HEK293 (cell line): ENCODE measurements at regions not wholly inside any gene's neighbourhood (a gene's known extent, or its start where the extent isn't known, plus 50 kb on each side); places are given as distances from the start of the nearest gene placed in this dataset.

Experiments used
- CTCF ChIA-PET: fragments of 350-600 bp; formaldehyde crosslinking; extraction: SDS; loops from one replicate; lab custom pipeline; 2021; ENCODE audit warnings: antibody characterized with exemption; lab: Yijun Ruan, JAX
- POLR2A ChIA-PET: fragments of 300-600 bp; formaldehyde crosslinking; extraction: SDS; loops from one replicate; lab custom pipeline; 2020; ENCODE audit warnings: antibody characterized with exemption, inconsistent platforms; lab: Yijun Ruan, JAX
- H3K27ac ChIP-seq: fragments of 200-500 bp; sonication (Bioruptor generic); 2 replicates; pipeline ENCODE4 v1.5.1; 2014; ENCODE audit warnings: low read depth, low read length, control low read depth, inconsistent platforms; ENCODE audit errors: extremely low read depth
- H3K36me3 ChIP-seq, 2 experiments: fragments of 200-500 bp in 1 of 2; sonication (Bioruptor generic) in 1 of 2; 1 replicate in 1 of 2; 2 replicates in 1 of 2; pipeline ENCODE4 v1.5.1; 2014 to 2017; ENCODE audit warnings: inconsistent platforms in 2 of 2, low read length in 2 of 2; ENCODE audit not compliant: control insufficient read depth in 2 of 2, insufficient read depth in 1 of 2
- H3K4me1 ChIP-seq: fragments of 200-500 bp; sonication (Bioruptor generic); 2 replicates; pipeline ENCODE4 v1.5.1; 2014; ENCODE audit warnings: mild to moderate bottlenecking, low read length, inconsistent platforms; ENCODE audit not compliant: control insufficient read depth, insufficient read depth
- H3K4me3 ChIP-seq: 2 replicates; pipeline ENCODE4 v1.5.1; 2011; ENCODE audit warnings: low read depth, mild to moderate bottlenecking, control low read depth, low read length, moderate library complexity
- H3K9me3 ChIP-seq: fragments of 200-500 bp; sonication (Bioruptor generic); 2 replicates; pipeline ENCODE4 v1.5.1; 2014; ENCODE audit warnings: low read depth, low read length, inconsistent platforms; ENCODE audit not compliant: control insufficient read depth, insufficient read depth
- GLI4 ChIP-seq: fragments of 450-650 bp; formaldehyde crosslinking; IDR thresholded peaks from 2 replicates; pipeline ENCODE4 v1.5.1; 2016; ENCODE audit warnings: missing biosample characterization, missing genetic modification characterization
- YY2 ChIP-seq: fragments of 450-650 bp; formaldehyde crosslinking; IDR thresholded peaks from 2 replicates; pipeline ENCODE4 v1.5.1; 2016; ENCODE audit warnings: missing biosample characterization, missing genetic modification characterization
- ZBTB48 ChIP-seq: fragments of 450-650 bp; formaldehyde crosslinking; IDR thresholded peaks from 2 replicates; pipeline ENCODE4 v1.5.1; 2016; ENCODE audit warnings: missing biosample characterization, missing genetic modification characterization
- ZBTB7A ChIP-seq: fragments of 450-650 bp; formaldehyde crosslinking; IDR thresholded peaks from 2 replicates; pipeline ENCODE4 v1.5.1; 2016; ENCODE audit warnings: low read depth, missing biosample characterization, missing genetic modification characterization
- ZFP37 ChIP-seq: fragments of 450-650 bp; formaldehyde crosslinking; IDR thresholded peaks from 2 replicates; pipeline ENCODE4 v1.5.1; 2016; ENCODE audit warnings: missing biosample characterization, missing genetic modification characterization
- ZNF433 ChIP-seq: fragments of 450-650 bp; formaldehyde crosslinking; IDR thresholded peaks from 2 replicates; pipeline ENCODE4 v1.5.1; 2016; ENCODE audit warnings: missing biosample characterization, missing genetic modification characterization, low read depth
- ZNF48 ChIP-seq: fragments of 450-650 bp; formaldehyde crosslinking; IDR thresholded peaks from 2 replicates; pipeline ENCODE4 v1.5.1; 2016; ENCODE audit warnings: missing biosample characterization, missing genetic modification characterization
- ZNF510 ChIP-seq: fragments of 450-650 bp; formaldehyde crosslinking; IDR thresholded peaks from 2 replicates; pipeline ENCODE4 v1.5.1; 2018; ENCODE audit warnings: mild to moderate bottlenecking, missing genetic modification characterization, missing biosample characterization; ENCODE audit not compliant: insufficient replicate concordance
- ZNF585B ChIP-seq: fragments of 450-650 bp; formaldehyde crosslinking; IDR thresholded peaks from 2 replicates; pipeline ENCODE4 v1.5.1; 2016; ENCODE audit warnings: missing biosample characterization, missing genetic modification characterization
- ZNF785 ChIP-seq: fragments of 450-650 bp; formaldehyde crosslinking; IDR thresholded peaks from 2 replicates; pipeline ENCODE4 v1.5.1; 2016; ENCODE audit warnings: missing biosample characterization, missing genetic modification characterization
- ZNF837 ChIP-seq: fragments of 450-650 bp; formaldehyde crosslinking; IDR thresholded peaks from 2 replicates; pipeline ENCODE4 v1.5.1; 2016; ENCODE audit warnings: missing biosample characterization, missing genetic modification characterization
- TF ChIP-seq, protein P1 (sequence below): fragments of 450-650 bp; formaldehyde crosslinking; IDR thresholded peaks from 2 replicates; pipeline ENCODE4 v1.5.1; 2016; ENCODE audit warnings: missing biosample characterization, missing genetic modification characterization
- TF ChIP-seq, protein P2 (sequence below): fragments of 450-650 bp; formaldehyde crosslinking; IDR thresholded peaks from 2 replicates; pipeline ENCODE4 v1.5.1; 2016; ENCODE audit warnings: missing biosample characterization, missing genetic modification characterization
- TF ChIP-seq, protein P3 (sequence below): fragments of 450-650 bp; formaldehyde crosslinking; IDR thresholded peaks from 2 replicates; pipeline ENCODE4 v1.5.1; 2016; ENCODE audit warnings: missing biosample characterization, missing genetic modification characterization
- TF ChIP-seq, protein P4 (sequence below): fragments of 450-650 bp; formaldehyde crosslinking; IDR thresholded peaks from 2 replicates; pipeline ENCODE4 v1.5.1; 2016; ENCODE audit warnings: missing biosample characterization, missing genetic modification characterization
- TF ChIP-seq, protein P5 (sequence below): fragments of 450-650 bp; formaldehyde crosslinking; IDR thresholded peaks from 2 replicates; pipeline ENCODE4 v1.5.1; 2016; ENCODE audit warnings: missing biosample characterization, missing genetic modification characterization
- TF ChIP-seq, protein P6 (sequence below): fragments of 450-650 bp; formaldehyde crosslinking; IDR thresholded peaks from 2 replicates; pipeline ENCODE4 v1.5.1; 2016; ENCODE audit warnings: missing biosample characterization, missing genetic modification characterization
- TF ChIP-seq, protein P7 (sequence below): fragments of 450-650 bp; formaldehyde crosslinking; IDR thresholded peaks from 2 replicates; pipeline ENCODE4 v1.5.1; 2017; ENCODE audit warnings: missing biosample characterization, missing genetic modification characterization

DNA sequence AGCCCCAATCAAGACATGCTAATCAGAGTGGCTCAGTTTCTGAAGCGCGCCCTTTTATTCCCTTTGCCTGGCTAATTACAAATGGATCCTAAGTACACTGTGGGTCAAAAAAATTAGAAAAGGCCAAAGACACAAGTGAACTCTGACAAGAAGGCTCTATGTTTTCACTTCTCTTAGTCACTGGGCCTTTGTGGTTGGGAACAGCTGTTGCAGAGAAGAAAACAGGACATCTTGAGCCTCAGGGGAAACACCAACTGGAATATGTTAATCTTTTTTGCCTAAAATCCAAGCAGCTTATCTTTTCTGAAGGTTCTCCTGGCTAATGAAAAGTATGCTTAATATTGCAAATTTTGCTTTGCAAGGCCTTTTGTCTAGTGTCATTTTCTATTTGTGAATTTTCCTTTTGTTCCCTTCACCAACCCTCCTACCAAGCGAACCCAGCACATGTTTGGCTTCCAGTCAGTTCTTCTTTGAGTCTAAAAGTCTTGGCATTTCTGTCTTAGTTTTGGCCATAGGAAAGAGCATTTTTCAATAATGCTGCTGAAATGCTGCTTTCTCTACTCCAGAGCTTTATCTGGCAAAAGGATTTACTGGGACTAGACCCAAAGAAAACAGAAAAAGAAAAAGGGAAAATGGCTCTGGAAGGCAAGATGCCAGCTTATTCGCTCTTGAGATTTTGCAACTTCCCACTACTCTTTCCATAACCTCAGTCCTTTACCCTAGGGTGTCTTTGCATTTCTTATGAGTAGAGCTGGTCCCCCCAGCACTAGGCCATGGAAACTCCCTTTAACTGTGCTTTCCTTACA lies 440.2 kb upstream of the ST6GAL2 start (continued):
- TF ChIP-seq, protein P1, sequence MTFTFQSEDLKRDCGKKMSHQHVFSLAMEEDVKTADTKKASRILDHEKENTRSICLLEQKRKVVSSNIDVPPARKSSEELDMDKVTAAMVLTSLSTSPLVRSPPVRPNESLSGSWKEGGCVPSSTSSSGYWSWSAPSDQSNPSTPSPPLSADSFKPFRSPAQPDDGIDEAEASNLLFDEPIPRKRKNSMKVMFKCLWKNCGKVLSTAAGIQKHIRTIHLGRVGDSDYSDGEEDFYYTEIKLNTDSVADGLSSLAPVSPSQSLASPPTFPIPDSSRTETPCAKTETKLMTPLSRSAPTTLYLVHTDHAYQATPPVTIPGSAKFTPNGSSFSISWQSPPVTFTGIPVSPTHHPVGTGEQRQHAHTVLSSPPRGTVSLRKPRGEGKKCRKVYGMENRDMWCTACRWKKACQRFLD (tag by site-specific recombination) = no peak
- TF ChIP-seq ZNF48 (tag by site-specific recombination) = no peak

DNA sequence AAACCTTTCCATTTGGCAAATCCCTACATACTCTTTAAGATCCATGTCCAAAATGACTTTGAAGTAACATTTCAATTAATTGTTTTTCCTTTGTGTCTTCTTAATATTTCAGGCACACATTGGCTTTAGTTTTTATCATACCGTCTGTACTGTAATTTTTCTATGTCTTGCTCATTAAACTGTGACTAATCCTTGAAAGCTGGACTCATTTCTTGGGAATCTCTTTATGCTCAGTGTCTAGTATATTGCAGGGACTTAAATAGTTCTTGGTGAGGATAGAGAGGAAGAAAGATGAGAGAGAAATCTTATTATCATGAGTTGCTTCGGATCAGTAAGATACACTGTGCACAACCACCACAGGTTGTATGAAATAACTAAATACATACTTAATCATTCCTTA lies 448.3 kb upstream of the ST6GAL2 start:
- H3K9me3 ChIP-seq = no peaks in the 10 kb centered on the region
- ChIA-PET CTCF (no interaction called here), POLR2A (no interaction called here)
- no peak overlapping the region for H3K27ac ChIP-seq
- H3K4me3 ChIP-seq = no peak overlapping the region
- no peak for TF ChIP-seq ZNF510 (tag by site-specific recombination)
- TF ChIP-seq YY2 = no peak
- H3K4me1 ChIP-seq = no peaks in the 10 kb centered on the region
- no peaks in the 10 kb centered on the region for H3K36me3 ChIP-seq

DNA sequence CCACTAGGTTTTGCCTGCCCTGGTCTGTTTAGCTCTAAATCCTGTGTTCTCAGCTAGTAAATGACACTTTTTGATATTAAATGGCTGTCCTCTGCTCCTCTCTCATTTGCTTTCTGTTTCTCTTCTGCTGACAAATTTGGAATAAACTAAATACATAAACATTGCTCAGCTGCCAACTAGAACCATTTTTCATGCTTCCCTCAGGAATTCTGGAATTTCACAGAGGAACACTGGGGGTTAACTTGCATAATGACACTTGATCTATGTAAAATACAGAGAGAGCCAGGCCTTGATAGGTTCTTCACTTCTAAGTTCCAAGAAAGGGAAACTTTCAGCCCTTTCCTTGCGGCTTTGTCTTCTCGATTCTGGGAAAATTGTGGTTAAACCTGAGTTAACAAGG lies 450.6 kb upstream of the ST6GAL2 start:
- CTCF ChIA-PET = no interaction called here
- Histone ChIP-seq H3K4me1 (no peaks in the 10 kb centered on the region), H3K27ac (no peak overlapping the region), H3K4me3 (no peak overlapping the region), H3K36me3 (no peaks in the 10 kb centered on the region), H3K9me3 (no peaks in the 10 kb centered on the region)
- POLR2A ChIA-PET = no interaction called here
- TF ChIP-seq, protein P2, sequence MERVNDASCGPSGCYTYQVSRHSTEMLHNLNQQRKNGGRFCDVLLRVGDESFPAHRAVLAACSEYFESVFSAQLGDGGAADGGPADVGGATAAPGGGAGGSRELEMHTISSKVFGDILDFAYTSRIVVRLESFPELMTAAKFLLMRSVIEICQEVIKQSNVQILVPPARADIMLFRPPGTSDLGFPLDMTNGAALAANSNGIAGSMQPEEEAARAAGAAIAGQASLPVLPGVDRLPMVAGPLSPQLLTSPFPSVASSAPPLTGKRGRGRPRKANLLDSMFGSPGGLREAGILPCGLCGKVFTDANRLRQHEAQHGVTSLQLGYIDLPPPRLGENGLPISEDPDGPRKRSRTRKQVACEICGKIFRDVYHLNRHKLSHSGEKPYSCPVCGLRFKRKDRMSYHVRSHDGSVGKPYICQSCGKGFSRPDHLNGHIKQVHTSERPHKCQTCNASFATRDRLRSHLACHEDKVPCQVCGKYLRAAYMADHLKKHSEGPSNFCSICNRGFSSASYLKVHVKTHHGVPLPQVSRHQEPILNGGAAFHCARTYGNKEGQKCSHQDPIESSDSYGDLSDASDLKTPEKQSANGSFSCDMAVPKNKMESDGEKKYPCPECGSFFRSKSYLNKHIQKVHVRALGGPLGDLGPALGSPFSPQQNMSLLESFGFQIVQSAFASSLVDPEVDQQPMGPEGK = no peak
- TF ChIP-seq ZBTB7A (tag by site-specific recombination) (no peak), ZBTB48 (tag by site-specific recombination) (no peak), ZNF785 (tag by site-specific recombination) (no peak), ZNF48 (tag by site-specific recombination) (no peak), ZNF837 (tag by site-specific recombination) (no peak), ZNF433 (tag by site-specific recombination) (no peak), GLI4 (tag by site-specific recombination) (no peak), ZNF585B (tag by site-specific recombination) (no peak), ZFP37 (no peak)
- TF ChIP-seq, protein P3, sequence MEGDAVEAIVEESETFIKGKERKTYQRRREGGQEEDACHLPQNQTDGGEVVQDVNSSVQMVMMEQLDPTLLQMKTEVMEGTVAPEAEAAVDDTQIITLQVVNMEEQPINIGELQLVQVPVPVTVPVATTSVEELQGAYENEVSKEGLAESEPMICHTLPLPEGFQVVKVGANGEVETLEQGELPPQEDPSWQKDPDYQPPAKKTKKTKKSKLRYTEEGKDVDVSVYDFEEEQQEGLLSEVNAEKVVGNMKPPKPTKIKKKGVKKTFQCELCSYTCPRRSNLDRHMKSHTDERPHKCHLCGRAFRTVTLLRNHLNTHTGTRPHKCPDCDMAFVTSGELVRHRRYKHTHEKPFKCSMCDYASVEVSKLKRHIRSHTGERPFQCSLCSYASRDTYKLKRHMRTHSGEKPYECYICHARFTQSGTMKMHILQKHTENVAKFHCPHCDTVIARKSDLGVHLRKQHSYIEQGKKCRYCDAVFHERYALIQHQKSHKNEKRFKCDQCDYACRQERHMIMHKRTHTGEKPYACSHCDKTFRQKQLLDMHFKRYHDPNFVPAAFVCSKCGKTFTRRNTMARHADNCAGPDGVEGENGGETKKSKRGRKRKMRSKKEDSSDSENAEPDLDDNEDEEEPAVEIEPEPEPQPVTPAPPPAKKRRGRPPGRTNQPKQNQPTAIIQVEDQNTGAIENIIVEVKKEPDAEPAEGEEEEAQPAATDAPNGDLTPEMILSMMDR (tag by site-specific recombination) = no peak
- TF ChIP-seq, protein P4, sequence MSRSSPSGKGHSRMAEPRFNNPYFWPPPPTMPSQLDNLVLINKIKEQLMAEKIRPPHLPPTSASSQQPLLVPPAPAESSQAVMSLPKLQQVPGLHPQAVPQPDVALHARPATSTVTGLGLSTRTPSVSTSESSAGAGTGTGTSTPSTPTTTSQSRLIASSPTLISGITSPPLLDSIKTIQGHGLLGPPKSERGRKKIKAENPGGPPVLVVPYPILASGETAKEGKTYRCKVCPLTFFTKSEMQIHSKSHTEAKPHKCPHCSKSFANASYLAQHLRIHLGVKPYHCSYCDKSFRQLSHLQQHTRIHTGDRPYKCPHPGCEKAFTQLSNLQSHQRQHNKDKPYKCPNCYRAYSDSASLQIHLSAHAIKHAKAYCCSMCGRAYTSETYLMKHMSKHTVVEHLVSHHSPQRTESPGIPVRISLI (tag by site-specific recombination) = no peak
- TF ChIP-seq, protein P5, sequence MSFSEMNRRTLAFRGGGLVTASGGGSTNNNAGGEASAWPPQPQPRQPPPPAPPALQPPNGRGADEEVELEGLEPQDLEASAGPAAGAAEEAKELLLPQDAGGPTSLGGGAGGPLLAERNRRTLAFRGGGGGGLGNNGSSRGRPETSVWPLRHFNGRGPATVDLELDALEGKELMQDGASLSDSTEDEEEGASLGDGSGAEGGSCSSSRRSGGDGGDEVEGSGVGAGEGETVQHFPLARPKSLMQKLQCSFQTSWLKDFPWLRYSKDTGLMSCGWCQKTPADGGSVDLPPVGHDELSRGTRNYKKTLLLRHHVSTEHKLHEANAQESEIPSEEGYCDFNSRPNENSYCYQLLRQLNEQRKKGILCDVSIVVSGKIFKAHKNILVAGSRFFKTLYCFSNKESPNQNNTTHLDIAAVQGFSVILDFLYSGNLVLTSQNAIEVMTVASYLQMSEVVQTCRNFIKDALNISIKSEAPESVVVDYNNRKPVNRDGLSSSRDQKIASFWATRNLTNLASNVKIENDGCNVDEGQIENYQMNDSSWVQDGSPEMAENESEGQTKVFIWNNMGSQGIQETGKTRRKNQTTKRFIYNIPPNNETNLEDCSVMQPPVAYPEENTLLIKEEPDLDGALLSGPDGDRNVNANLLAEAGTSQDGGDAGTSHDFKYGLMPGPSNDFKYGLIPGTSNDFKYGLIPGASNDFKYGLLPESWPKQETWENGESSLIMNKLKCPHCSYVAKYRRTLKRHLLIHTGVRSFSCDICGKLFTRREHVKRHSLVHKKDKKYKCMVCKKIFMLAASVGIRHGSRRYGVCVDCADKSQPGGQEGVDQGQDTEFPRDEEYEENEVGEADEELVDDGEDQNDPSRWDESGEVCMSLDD = no peak
- TF ChIP-seq, protein P6, sequence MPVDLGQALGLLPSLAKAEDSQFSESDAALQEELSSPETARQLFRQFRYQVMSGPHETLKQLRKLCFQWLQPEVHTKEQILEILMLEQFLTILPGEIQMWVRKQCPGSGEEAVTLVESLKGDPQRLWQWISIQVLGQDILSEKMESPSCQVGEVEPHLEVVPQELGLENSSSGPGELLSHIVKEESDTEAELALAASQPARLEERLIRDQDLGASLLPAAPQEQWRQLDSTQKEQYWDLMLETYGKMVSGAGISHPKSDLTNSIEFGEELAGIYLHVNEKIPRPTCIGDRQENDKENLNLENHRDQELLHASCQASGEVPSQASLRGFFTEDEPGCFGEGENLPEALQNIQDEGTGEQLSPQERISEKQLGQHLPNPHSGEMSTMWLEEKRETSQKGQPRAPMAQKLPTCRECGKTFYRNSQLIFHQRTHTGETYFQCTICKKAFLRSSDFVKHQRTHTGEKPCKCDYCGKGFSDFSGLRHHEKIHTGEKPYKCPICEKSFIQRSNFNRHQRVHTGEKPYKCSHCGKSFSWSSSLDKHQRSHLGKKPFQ = no peak
- TF ChIP-seq, protein P7, sequence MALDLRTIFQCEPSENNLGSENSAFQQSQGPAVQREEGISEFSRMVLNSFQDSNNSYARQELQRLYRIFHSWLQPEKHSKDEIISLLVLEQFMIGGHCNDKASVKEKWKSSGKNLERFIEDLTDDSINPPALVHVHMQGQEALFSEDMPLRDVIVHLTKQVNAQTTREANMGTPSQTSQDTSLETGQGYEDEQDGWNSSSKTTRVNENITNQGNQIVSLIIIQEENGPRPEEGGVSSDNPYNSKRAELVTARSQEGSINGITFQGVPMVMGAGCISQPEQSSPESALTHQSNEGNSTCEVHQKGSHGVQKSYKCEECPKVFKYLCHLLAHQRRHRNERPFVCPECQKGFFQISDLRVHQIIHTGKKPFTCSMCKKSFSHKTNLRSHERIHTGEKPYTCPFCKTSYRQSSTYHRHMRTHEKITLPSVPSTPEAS (tag by site-specific recombination) = no peak
